ENCODE measurements at regions not wholly inside any gene's neighbourhood (a gene's known extent, or its start where the extent isn't known, plus 50 kb on each side); places are given as distances from the start of the nearest gene placed in this dataset.

DNA sequence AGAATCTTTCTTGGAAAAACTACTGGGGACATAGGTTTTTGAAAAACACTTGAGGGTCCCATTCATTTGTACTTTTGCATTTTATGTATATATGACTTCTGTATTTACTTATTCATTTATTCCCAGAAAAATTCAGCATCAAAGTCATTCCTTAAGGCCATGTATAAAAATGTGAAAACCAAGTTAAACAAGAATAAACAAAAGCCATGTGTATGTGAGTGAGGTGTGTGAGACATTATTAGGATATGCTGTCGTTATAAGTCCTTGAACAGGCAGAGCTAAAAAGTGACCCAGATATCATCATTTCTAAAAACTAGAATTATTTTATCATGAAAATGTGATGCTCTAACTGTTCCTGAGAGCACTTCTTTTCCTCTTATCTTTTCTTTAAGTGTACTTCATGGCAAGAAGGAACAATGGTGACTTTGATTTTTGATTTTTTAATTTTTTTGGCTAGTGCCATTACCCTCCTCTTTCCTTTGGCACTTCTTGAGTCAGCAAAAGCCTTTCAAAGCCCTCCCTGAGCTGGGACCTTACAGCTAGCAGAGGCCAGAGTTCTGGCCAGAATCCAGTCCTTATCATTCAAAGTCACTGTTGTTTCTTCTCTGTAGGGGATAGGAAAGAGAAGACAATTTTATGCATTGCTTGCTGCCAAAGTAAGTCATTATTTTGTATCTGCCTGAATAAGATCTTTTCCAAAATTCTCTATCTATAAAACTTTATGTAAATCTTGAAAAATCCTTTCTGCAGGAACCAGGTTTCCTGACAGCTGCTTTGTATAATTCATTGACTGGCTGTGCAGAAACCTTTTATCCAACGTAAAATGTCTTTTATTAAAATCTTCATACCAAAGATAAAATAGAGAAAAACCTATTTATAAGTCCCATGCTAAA, 419.7 kb upstream of the PRICKLE1 start:
- TF ChIP-seq, protein P1, sequence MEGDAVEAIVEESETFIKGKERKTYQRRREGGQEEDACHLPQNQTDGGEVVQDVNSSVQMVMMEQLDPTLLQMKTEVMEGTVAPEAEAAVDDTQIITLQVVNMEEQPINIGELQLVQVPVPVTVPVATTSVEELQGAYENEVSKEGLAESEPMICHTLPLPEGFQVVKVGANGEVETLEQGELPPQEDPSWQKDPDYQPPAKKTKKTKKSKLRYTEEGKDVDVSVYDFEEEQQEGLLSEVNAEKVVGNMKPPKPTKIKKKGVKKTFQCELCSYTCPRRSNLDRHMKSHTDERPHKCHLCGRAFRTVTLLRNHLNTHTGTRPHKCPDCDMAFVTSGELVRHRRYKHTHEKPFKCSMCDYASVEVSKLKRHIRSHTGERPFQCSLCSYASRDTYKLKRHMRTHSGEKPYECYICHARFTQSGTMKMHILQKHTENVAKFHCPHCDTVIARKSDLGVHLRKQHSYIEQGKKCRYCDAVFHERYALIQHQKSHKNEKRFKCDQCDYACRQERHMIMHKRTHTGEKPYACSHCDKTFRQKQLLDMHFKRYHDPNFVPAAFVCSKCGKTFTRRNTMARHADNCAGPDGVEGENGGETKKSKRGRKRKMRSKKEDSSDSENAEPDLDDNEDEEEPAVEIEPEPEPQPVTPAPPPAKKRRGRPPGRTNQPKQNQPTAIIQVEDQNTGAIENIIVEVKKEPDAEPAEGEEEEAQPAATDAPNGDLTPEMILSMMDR (IDR thresholded peaks at IDR 0.05) = no peak
- TF ChIP-seq POLR2A (IDR thresholded peaks at IDR 0.05) = no peak
- no peak for TF ChIP-seq EP300 (IDR thresholded peaks at IDR 0.05)

All from tibial nerve (tissue), 4 donors.